ENCODE measurements at regions not wholly inside any gene's neighbourhood (a gene's known extent, or its start where the extent isn't known, plus 50 kb on each side); places are given as distances from the start of the nearest gene placed in this dataset. TPM values are rescaled to one million over a fixed set of nuclear protein-coding genes. Genes with fewer than 3 reads are reported as not detected.
"Not testable (repeated sequence)": the region's sequence is repeated elsewhere in the genome, so short reads cannot be mapped to it uniquely, and the experiment has no call there.

DNA sequence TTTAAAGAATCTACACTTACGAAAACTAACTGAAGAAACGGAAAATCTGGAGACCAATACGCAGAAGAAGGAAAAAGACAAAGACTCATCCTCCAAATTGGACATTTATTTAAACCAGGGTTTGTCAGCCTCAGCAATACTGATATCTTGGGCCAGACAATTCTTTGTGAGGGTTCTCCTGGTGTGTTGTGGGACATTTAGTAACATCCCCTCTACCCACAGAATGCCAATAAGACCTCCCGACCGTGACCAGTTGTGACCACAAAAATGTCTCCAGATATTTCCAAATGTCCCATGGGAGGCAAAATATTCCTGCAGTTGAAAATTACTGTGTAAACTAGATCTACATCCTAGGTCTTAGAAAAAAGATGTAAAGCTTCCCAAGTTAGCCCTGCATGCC is 50.3 kb upstream of the ZSCAN2 start:
- H3K27ac ChIP-seq (ENCODE audit: insufficient read depth, low read length); H3K4me2 ChIP-seq (ENCODE audit: low read depth, low read length); H2AK9ac ChIP-seq (replicated peaks; ENCODE audit: low read depth, low read length, poor library complexity); CTCF ChIA-PET; dilution Hi-C loops (cut with HindIII; ENCODE audit: low sequenced_read_pairs, unreplicated experiment); H4K5ac ChIP-seq (ENCODE audit: low read depth, low read length); H3K9ac ChIP-seq (ENCODE audit: low read depth, low read length); ATAC-seq (ENCODE audit: low read depth); POLR2A ChIA-PET (ENCODE audit: unreplicated experiment); H3K4ac ChIP-seq (ENCODE audit: low read depth, low read length); H3K36me3 ChIP-seq (ENCODE audit: control insufficient read depth, insufficient read depth, low read length); H3K9me1 ChIP-seq (ENCODE audit: insufficient read depth, low read length); H3K18ac ChIP-seq (ENCODE audit: low read depth, low read length); H2BK5ac ChIP-seq (ENCODE audit: low read depth, low read length, poor library complexity, severe bottlenecking); DNase-seq; H3K27me3 ChIP-seq (ENCODE audit: control insufficient read depth, insufficient read depth, low read length); H2AK5ac ChIP-seq (ENCODE audit: low read depth, low read length); H2BK120ac ChIP-seq (ENCODE audit: low read depth, low read length); H2AFZ ChIP-seq (replicated peaks; ENCODE audit: low read length, poor library complexity); BruUV-seq (replicated peaks); H3K4me3 ChIP-seq (ENCODE audit: insufficient read depth, low read depth, low read length); H3K14ac ChIP-seq (replicated peaks; ENCODE audit: low read depth, low read length); H3K23ac ChIP-seq (ENCODE audit: low read depth, low read length); in situ Hi-C loops (cut with MboI; ENCODE audit: low sequenced_read_pairs); intact Hi-C loops (cut with micrococcal nuclease); H3K9me3 ChIP-seq (ENCODE audit: control insufficient read depth, insufficient read depth, low read length); H2BK15ac ChIP-seq (ENCODE audit: low read depth, low read length); H2BK20ac ChIP-seq (ENCODE audit: low read depth, low read length); H3K56ac ChIP-seq (ENCODE audit: extremely low read depth, insufficient read depth, low read length); H3K4me1 ChIP-seq (ENCODE audit: control insufficient read depth, insufficient read depth, low read length); H4K8ac ChIP-seq (ENCODE audit: low read depth in 2 of 2, low read length in 2 of 2); H4K91ac ChIP-seq (ENCODE audit: insufficient read depth, low read depth, low read length): not testable (repeated sequence)
- no CpG with 5 or more reads among the region's 5 CpGs for WGBS, 2 experiments (ENCODE audit: extremely low coverage in 2 of 2, insufficient read length in 1 of 2)
- peaks cover 12% of the 10 kb centered on the region; the same call in 1 of the 2 replicates for H4K20me1 ChIP-seq (ENCODE audit: insufficient read depth, low read length)
- H3K79me1 ChIP-seq (ENCODE audit: low read depth in 1 of 2, low read length in 2 of 2): peaks cover 13 to 20% of the 10 kb centered on the region in 2 experiments; a peak in 3 of 4 replicates

Small RNA genes lying in the stretch of these regions (microRNA-seq; reads per million reads assigned to microRNA genes)
- not detected for gene AC048382.3 (ENCODE audit: insufficient read depth, insufficient read length)
- not detected for gene CSPG4P5 (ENCODE audit: insufficient read depth, insufficient read length)
- gene RF00017 (ENCODE audit: insufficient read depth, insufficient read length): not detected
- not detected for gene RN7SL417P (ENCODE audit: insufficient read depth, insufficient read length)

Small RNA genes lying in the stretch of these regions (small RNA-seq; reads per million reads assigned to genes)
- gene AC048382.3 (0 reads per million in 5 experiments), gene CSPG4P5 (0 reads per million in 5 experiments), gene RF00017 (0 reads per million in 5 experiments), gene RN7SL417P (0 reads per million in 5 experiments)

Data from IMR-90 (cell line).